PC-3 (cell line): ENCODE measurements at regions not wholly inside any gene's neighbourhood (a gene's known extent, or its start where the extent isn't known, plus 50 kb on each side); places are given as distances from the start of the nearest gene placed in this dataset.
"Not testable (repeated sequence)": the region's sequence is repeated elsewhere in the genome, so short reads cannot be mapped to it uniquely, and the experiment has no call there.

ENCODE experiments used
- ATAC-seq: fragments of 200-7000 bp; cut with Tn5 transposase; 2 replicates; pipeline ENCODE4 v1.9.1; 2020; ENCODE audit warnings: mild to moderate bottlenecking, moderate library complexity
- BruUV-seq: library from RNA; stranded (reverse); fragments of 400-500 nt; replicated peaks from 2 replicates; lab custom pipeline; 2021; lab: Mats Ljungman, UMichigan
- CTCF ChIA-PET: fragments of 300-600 bp; sonication (Branson Sonifier 250); formaldehyde crosslinking; loops from one replicate; lab custom pipeline; 2022; ENCODE audit warnings: antibody characterized with exemption; lab: Charles Lee
- POLR2A ChIA-PET: fragments of 300-600 bp; sonication (Branson Sonifier 250); formaldehyde crosslinking; loops from one replicate; lab custom pipeline; 2022; ENCODE audit warnings: antibody characterized with exemption; ENCODE audit not compliant: unreplicated experiment; lab: Charles Lee
- DNase-seq: peaks from one replicate; pipeline ENCODE4 v3.0.0-alpha.2; 2015
- H2AFZ ChIP-seq: fragments of 300-600 bp; sonication (generic); 2 replicates; pipeline ENCODE4 v1.6.0; 2016; ENCODE audit warnings: antibody characterized with exemption, low read length
- H3F3A ChIP-seq: fragments of 300-600 bp; sonication (generic); one replicate; pipeline ENCODE4 v1.6.0; 2017; ENCODE audit warnings: antibody characterized with exemption, low read length, control low read depth, mild to moderate bottlenecking; ENCODE audit not compliant: unreplicated experiment
- H3K27ac ChIP-seq: fragments of 300-600 bp; sonication (generic); 2 replicates; pipeline ENCODE4 v1.5.1; 2016; ENCODE audit warnings: mild to moderate bottlenecking, low read length
- H3K27me3 ChIP-seq: fragments of 300-600 bp; sonication (generic); 2 replicates; pipeline ENCODE4 v1.6.1; 2016; ENCODE audit warnings: low read length, mixed read lengths
- H3K36me3 ChIP-seq: fragments of 300-600 bp; sonication (generic); 2 replicates; pipeline ENCODE4 v1.6.1; 2016; ENCODE audit warnings: low read depth, mixed run types, low read length, mixed read lengths
- H3K4me1 ChIP-seq: fragments of 300-600 bp; sonication (generic); 2 replicates; pipeline ENCODE4 v1.5.1; 2016; ENCODE audit warnings: low read length; ENCODE audit not compliant: insufficient read depth
- H3K4me2 ChIP-seq: fragments of 300-600 bp; sonication (generic); 2 replicates; pipeline ENCODE4 v1.6.0; 2016; ENCODE audit warnings: low read length
- H3K4me3 ChIP-seq: fragments of 300-600 bp; sonication (generic); 2 replicates; pipeline ENCODE4 v1.5.1; 2016; ENCODE audit warnings: mild to moderate bottlenecking, low read length, mixed read lengths
- H3K79me2 ChIP-seq: fragments of 300-600 bp; sonication (generic); 2 replicates; pipeline ENCODE4 v1.6.1; 2017; ENCODE audit warnings: low read length, mixed read lengths
- H3K9ac ChIP-seq: fragments of 300-600 bp; sonication (generic); 2 replicates; pipeline ENCODE4 v1.6.0; 2016; ENCODE audit warnings: mild to moderate bottlenecking, low read length
- H3K9me2 ChIP-seq: fragments of 300-600 bp; sonication (generic); replicated peaks from 2 replicates; pipeline ENCODE4 v1.6.1; 2016; ENCODE audit warnings: mixed run types, low read length, mixed read lengths
- H3K9me3 ChIP-seq: fragments of 300-600 bp; sonication (generic); 2 replicates; pipeline ENCODE4 v1.6.1; 2016; ENCODE audit warnings: low read length, mixed read lengths
- H4K20me1 ChIP-seq: fragments of 300-600 bp; sonication (generic); 2 replicates; pipeline ENCODE4 v1.6.1; 2016; ENCODE audit warnings: low read length, mixed read lengths
- CTCF ChIP-seq: fragments of 300-600 bp; sonication (generic); conservative IDR thresholded peaks from 2 replicates; pipeline ENCODE4 v1.5.1; 2017; ENCODE audit warnings: antibody characterized with exemption, low read depth, mild to moderate bottlenecking, low read length
- EZH2 ChIP-seq: fragments of 300-600 bp; sonication (generic); IDR thresholded peaks from one replicate; pipeline ENCODE4 v1.6.1; 2017; ENCODE audit warnings: antibody characterized with exemption, mild to moderate bottlenecking, low read length; ENCODE audit not compliant: unreplicated experiment
- EZH2phosphoT487 ChIP-seq: fragments of 300-600 bp; sonication (generic); IDR thresholded peaks from 2 replicates; pipeline ENCODE4 v1.6.1; 2018; ENCODE audit warnings: mild to moderate bottlenecking, antibody characterized with exemption, low read length, borderline replicate concordance
- intact Hi-C: fragments of 100-400 bp; cut with micrococcal nuclease; formaldehyde crosslinking; loops from 2 replicates; pipeline ENCODE4 v1.9.0; 2023

GRCh38 chr16:7866144-7866543 is 533.5 kb downstream of the RBFOX1 start:
- ATAC-seq (no peak), DNase-seq (no peak)
- H3K4me3 ChIP-seq = no peak overlapping the region
- ChIA-PET CTCF (no interaction called here), POLR2A (no interaction called here)
- TF ChIP-seq EZH2 (no peak), CTCF (no peak), EZH2phosphoT487 (no peak)
- H3K4me2 ChIP-seq = no peak overlapping the region
- intact Hi-C loops = no loop called here
- no peaks in the 10 kb centered on the region for H3K4me1 ChIP-seq
- no peaks in the 10 kb centered on the region for H3K9me2 ChIP-seq
- no TSS peak for BruUV-seq
- H2AFZ ChIP-seq = no peak overlapping the region
- H3K9me3 ChIP-seq = 0 out of 2 replicates have a peak, but pooled peaks cover 3% of the 10 kb centered on the region
- no peaks in the 10 kb centered on the region for H3K27me3 ChIP-seq
- H3F3A ChIP-seq = no peaks in the 10 kb centered on the region
- H3K9ac ChIP-seq = no peak overlapping the region
- no peaks in the 10 kb centered on the region for H3K36me3 ChIP-seq
- H3K79me2 ChIP-seq = no peaks in the 10 kb centered on the region
- H3K27ac ChIP-seq = no peak overlapping the region
- H4K20me1 ChIP-seq = no peaks in the 10 kb centered on the region

GRCh38 chr16:7865393-7865792 is 532.7 kb downstream of the RBFOX1 start:
- H4K20me1 ChIP-seq, H3K27me3 ChIP-seq, CTCF ChIA-PET, H3K36me3 ChIP-seq, H3K4me1 ChIP-seq, H3K4me3 ChIP-seq, H2AFZ ChIP-seq, H3K4me2 ChIP-seq, H3K9me3 ChIP-seq, H3K9ac ChIP-seq, H3K9me2 ChIP-seq, DNase-seq, BruUV-seq, H3F3A ChIP-seq, POLR2A ChIA-PET, H3K79me2 ChIP-seq, intact Hi-C loops, H3K27ac ChIP-seq, ATAC-seq: not testable (repeated sequence)

- Histone ChIP-seq H3K9me3 (no peaks in the 10 kb centered on the region), H3K27ac (no peak overlapping the region), H3K36me3 (no peaks in the 10 kb centered on the region), H4K20me1 (no peaks in the 10 kb centered on the region), H3K4me2 (no peak overlapping the region), H3K79me2 (no peaks in the 10 kb centered on the region), H3K9me2 (no peaks in the 10 kb centered on the region), H3K4me3 (no peak overlapping the region), H3K9ac (no peak overlapping the region), H2AFZ (no peak overlapping the region), H3K4me1 (no peaks in the 10 kb centered on the region), H3F3A (no peaks in the 10 kb centered on the region), H3K27me3 (no peaks in the 10 kb centered on the region)
- ChIA-PET POLR2A (no interaction called here), CTCF (no interaction called here)
- intact Hi-C loops = no loop called here
- DNase-seq (no peak), ATAC-seq (no peak)
- BruUV-seq = no TSS peak
- no peak for TF ChIP-seq CTCF
- TF ChIP-seq EZH2 = no peak
- no peak for TF ChIP-seq EZH2phosphoT487
These were observed 529.4 kb downstream of the RBFOX1 start for GRCh38 chr16:7861891-7862582.
